ENCODE measurements at regions not wholly inside any gene's neighbourhood (a gene's known extent, or its start where the extent isn't known, plus 50 kb on each side); places are given as distances from the start of the nearest gene placed in this dataset.

DNA sequence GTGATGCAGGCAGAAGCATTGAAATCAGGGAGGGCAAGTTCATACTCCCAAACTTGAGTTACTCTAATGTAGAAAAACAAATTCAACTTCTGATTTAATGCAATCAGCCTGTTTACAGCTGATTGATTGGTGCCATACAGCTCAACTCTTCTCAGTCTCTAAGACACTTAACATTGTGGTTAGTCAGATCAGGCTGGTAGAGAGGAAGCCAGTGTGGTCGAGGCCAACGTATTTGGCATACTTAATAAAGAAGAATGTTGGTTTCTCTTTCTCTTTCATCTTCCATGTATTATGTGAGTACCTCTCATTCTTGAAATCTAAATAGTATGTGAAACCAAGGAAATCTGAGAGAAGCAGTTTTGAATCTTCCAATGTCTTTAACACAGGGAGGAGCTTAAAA, 255.0 kb upstream of the SLITRK1 start:
- TF ChIP-seq CTCF (IDR thresholded peaks at IDR 0.05; ENCODE audit: low read length) (no peak), EZH2 (IDR thresholded peaks at IDR 0.05; ENCODE audit: borderline replicate concordance, low read length) (no peak)
